LHCN-M2 (cell line): ENCODE measurements at regions not wholly inside any gene's neighbourhood (a gene's known extent, or its start where the extent isn't known, plus 50 kb on each side); places are given as distances from the start of the nearest gene placed in this dataset.

ENCODE experiments used
- DNase-seq: peaks from one replicate; pipeline ENCODE4 v3.0.0-alpha.2; 2012; ENCODE audit warnings: low read depth

GRCh38 chr14:75333606-75334548 is 55.2 kb downstream of the FOS start:
- no peak for DNase-seq

GRCh38 chr14:75334549-75335051 is 56.0 kb downstream of the FOS start:
- no peak for DNase-seq

GRCh38 chr14:75335571-75335970 is 56.9 kb downstream of the FOS start:
- no peak for DNase-seq

GRCh38 chr14:75338398-75338797 is 59.8 kb downstream of the FOS start:
- no peak for DNase-seq

GRCh38 chr14:75339059-75339458 is 60.4 kb downstream of the FOS start:
- DNase-seq = peak; percentile 38

- DNase-seq = peak; percentile 87
Measured at GRCh38 chr14:75340921-75341320, 62.3 kb downstream of the FOS start.

GRCh38 chr14:75341620-75342019 is 63.0 kb downstream of the FOS start:
- no peak for DNase-seq

- DNase-seq = no peak
Measured at GRCh38 chr14:75342762-75343599, 64.4 kb downstream of the FOS start.

GRCh38 chr14:75343911-75344310 is 65.3 kb downstream of the FOS start:
- DNase-seq = no peak

- DNase-seq = peak; percentile 57
Measured at GRCh38 chr14:75344411-75344810, 65.8 kb downstream of the FOS start.

- DNase-seq = no peak
Measured at GRCh38 chr14:75350505-75351060, 72.0 kb downstream of the FOS start.

- no peak for DNase-seq
Measured at GRCh38 chr14:75359098-75359497, 68.7 kb upstream of the JDP2 start.

- no peak for DNase-seq
Measured at GRCh38 chr14:75361041-75361440, 66.8 kb upstream of the JDP2 start.

- DNase-seq = no peak
Measured at GRCh38 chr14:75361751-75362433, 65.9 kb upstream of the JDP2 start.

- no peak for DNase-seq
Measured at GRCh38 chr14:75363130-75363529, 64.7 kb upstream of the JDP2 start.

- no peak for DNase-seq
Measured at GRCh38 chr14:75363570-75364227, 64.1 kb upstream of the JDP2 start.

- DNase-seq = no peak
Measured at GRCh38 chr14:75365116-75365515, 62.7 kb upstream of the JDP2 start.

GRCh38 chr14:75366963-75367362 is 60.9 kb upstream of the JDP2 start:
- no peak for DNase-seq

- no peak for DNase-seq
Measured at GRCh38 chr14:75368333-75368732, 59.5 kb upstream of the JDP2 start.

GRCh38 chr14:75369506-75369905 is 58.3 kb upstream of the JDP2 start:
- DNase-seq = no peak
